ENCODE measurements at regions not wholly inside any gene's neighbourhood (a gene's known extent, or its start where the extent isn't known, plus 50 kb on each side); places are given as distances from the start of the nearest gene placed in this dataset.

GRCh38 chr5:130777794-130778193 is 387.3 kb downstream of the HINT1 start:
- TF ChIP-seq ZNF138 (CRISPR knock-in tag; conservative IDR thresholded peaks at IDR 0.05) (no peak), SMAD4 (CRISPR knock-in tag; IDR thresholded peaks at IDR 0.05) (no peak), CTCF (IDR thresholded peaks at IDR 0.05) (no peak), SP1 (CRISPR knock-in tag; conservative IDR thresholded peaks at IDR 0.05) (no peak), IRF2 (CRISPR knock-in tag; IDR thresholded peaks at IDR 0.05; ENCODE audit: borderline replicate concordance, low read depth) (no peak), RORB (CRISPR knock-in tag; IDR thresholded peaks at IDR 0.05) (no peak), TCF7 (CRISPR knock-in tag; IDR thresholded peaks at IDR 0.05; ENCODE audit: low read depth) (no peak), FOXK1 (CRISPR knock-in tag; IDR thresholded peaks at IDR 0.05) (no peak)
- TF ChIP-seq, protein P1, sequence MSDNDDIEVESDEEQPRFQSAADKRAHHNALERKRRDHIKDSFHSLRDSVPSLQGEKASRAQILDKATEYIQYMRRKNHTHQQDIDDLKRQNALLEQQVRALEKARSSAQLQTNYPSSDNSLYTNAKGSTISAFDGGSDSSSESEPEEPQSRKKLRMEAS (CRISPR knock-in tag; IDR thresholded peaks at IDR 0.05) = no peak
